RPMI8226 (cell line): ENCODE measurements at regions not wholly inside any gene's neighbourhood (a gene's known extent, or its start where the extent isn't known, plus 50 kb on each side); places are given as distances from the start of the nearest gene placed in this dataset.
"Not testable (repeated sequence)": the region's sequence is repeated elsewhere in the genome, so short reads cannot be mapped to it uniquely, and the experiment has no call there.

ENCODE experiments used
- DNase-seq: peaks from one replicate; pipeline ENCODE4 v3.0.0-alpha.2; 2015

GRCh38 chr20:57813509-57814269 is 103.9 kb upstream of the PMEPA1 start:
- no peak for DNase-seq

- DNase-seq: not testable (repeated sequence)
These were observed 102.8 kb upstream of the PMEPA1 start for GRCh38 chr20:57812632-57813031.

- no peak for DNase-seq
These were observed 101.7 kb upstream of the PMEPA1 start for GRCh38 chr20:57811374-57812020.

GRCh38 chr20:57810511-57811373 is 100.9 kb upstream of the PMEPA1 start:
- no peak for DNase-seq

GRCh38 chr20:57809661-57810172 is 99.9 kb upstream of the PMEPA1 start:
- DNase-seq: peak; percentile 36

DNA sequence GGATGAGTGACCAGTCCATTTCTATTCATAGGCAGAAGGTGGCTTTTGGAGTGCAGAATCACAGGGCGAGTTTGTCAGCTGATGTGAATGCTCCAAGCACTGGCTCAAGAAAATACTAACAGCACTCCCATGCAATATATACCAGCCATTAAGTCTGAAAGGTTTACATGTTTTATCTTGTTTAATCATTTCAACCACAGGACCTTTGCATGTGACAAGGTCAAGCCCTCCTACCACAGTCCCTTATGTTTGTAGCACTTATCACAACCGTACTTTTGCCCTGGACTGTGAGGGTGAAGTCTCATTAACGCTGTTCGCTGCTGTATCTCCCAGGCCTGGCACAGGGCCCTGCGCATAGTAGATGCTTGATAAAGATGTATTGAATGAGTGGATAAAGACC is 99.3 kb upstream of the PMEPA1 start:
- DNase-seq: no peak

DNA sequence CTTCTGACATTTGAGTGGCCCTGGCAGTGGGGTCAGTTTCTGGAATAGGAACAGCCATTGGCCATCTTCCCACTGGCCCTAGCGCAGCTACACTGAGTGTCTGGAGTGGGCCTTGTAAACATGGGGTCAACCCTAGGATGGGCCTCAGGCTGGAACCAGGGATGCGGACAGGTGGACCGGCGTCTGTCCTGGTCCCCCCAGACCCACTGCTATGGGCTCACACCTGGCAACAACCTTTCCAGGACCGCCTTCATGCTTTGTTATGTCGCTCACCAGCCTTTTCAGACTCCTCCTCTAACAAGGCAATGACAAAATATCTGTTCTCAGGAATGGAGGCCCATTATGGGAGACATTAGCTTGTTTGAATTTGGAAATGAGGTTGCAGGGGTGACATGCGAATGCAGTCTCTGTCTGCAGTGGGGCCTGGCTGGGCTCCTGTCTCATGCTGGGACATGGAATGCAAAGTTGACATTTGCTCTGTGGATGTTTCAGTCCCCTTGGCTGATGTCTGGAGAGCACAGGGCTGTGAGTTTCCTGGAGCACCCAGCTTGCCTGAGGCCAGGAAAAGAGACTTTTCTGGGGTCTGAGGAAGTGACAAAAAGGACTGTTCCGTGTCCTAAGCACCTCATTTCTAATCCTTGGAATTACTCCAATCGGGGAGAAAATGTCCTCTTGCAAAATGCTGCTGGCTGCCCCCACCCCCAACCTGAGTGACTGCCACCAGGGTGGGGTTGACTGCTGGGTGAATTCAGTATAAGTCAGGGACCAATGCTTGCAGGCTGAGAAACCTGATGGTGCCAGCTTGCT is 98.7 kb upstream of the PMEPA1 start:
- no peak for DNase-seq

DNA sequence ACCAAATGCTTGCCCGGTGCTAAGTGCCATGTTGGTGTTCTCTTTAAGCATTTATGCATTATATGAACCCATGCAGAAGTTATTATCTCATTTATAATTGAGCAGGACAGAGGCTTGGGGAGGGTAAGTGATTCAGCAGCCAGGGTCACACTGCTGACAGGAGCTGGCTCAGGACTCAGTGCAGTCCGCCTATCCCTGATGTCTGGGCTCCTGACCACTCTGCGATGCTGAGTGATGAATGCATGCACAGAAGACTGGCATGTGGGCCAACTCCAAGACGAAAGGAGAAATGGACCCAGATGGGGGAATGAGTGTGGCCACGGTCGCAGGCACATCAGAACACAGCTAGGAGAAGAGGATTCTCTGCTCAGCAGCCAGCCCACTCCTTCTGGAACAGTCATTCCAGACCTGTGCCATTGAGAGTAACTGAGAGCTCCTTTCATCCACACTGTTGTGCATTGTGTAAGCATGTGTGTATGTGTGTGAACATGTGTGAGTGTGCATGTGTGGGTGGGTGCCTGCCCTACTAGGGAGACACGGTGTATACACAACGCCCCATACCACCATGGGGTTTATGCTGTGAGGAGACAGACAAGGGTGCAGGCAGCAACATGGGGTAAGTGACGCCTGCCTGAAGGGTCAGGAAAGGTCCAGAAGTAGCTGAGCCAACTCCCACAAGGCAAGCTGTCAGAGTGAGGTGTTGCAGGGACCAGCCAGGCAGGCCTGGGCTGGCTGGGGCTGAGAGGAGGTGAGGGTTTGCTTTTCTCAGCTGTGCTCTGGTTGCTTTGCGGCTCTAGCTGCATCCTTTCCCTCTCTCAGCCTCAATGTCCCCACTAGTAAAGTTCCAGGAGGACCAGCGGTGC is 97.8 kb upstream of the PMEPA1 start:
- no peak for DNase-seq

DNA sequence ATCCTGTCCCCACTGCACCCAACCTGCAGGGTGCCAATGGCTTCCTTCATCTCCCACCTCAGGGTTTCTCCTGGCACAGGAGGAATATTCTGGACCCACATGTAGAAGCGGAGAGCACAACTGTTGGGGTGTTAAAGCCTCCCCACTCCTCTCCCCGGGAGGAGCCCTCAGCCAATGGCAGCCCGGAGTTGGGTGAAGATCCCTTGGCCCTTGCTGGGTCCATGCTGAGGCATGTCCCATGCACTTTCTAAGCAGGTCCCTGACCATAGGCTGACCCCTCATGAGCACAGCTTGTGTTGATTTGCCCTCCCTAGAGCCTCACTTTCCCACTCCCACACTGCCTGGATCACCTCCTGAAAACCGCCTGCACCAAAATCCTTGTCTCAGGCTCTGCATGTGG is 97.2 kb upstream of the PMEPA1 start:
- no peak for DNase-seq

- DNase-seq: no peak
These were observed 96.7 kb upstream of the PMEPA1 start for GRCh38 chr20:57806476-57806875.

DNA sequence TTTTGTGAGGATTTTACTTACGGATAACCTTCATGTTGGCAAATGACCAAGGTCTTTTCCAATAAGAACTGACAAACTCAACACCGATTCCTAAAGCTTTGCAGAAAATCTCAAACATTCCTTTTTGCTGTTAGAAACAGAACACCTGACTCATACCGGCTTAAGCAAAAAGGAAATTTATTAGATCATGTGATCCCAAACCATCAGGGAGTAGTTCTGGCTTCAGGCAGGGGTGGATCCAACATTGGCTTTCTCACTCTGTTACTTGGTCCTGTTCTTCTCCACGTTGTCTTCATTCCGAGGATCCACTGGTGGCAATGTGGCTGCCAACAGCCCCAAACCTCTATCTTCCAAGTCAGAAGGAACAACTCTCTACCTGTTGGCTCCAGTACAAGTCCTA is 95.9 kb upstream of the PMEPA1 start:
- DNase-seq: no peak

- DNase-seq: no peak
These were observed 94.8 kb upstream of the PMEPA1 start for GRCh38 chr20:57804470-57805250.

- no peak for DNase-seq
These were observed 93.7 kb upstream of the PMEPA1 start for GRCh38 chr20:57803508-57804005.

DNA sequence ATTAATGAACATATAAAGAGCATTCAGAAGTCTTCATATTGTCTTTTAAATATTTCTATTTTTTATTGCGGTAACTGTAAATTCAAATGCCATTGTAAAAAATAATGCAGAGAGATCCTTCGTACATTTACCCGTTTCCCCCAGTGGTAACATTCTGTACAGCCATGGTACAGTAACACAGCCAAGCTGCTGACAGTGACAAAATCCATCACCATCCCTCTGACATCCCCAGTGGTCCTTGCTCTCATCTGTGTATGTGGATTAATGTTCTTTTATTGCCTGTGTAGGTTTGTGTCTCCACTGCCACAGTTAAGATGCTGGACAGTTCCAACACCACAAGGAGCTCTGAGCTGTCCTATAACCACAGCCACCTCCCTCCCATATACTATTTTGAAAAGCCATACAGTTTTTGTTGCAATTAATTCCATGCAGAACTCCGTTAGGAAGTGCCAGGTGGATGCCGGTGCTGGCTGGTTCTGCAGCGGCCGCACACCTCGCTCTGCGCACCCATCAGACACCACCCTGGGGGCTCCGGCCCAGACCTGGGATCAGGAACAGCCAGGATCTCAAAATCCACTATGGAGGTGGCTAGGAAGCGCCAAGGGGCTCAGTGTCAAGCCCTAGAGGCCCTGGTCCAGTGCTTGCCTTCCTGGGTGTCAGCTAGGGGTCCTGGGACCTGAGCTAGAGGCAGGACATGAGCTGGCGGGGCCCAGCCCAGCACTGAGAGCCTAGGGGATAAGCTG is 93.1 kb upstream of the PMEPA1 start:
- no peak for DNase-seq

DNA sequence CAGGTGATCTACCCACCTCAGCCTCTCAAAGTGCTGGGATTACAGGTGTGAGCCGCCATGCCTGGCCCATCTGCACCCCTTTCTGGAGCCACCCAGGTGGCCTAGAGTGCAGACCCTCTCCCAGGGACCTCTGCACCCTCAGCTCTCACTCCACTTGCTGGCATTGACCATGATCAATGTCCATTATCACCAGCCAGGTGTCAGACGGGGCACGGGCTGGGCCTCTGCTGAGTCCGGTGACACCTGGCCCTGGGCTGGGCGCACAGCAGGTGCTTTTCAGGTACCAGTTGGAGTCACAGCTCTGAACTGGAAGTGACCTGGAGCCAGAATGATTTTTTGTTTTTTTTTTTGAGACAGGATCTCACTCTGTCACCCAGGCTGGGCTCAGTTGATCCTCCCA is 91.8 kb upstream of the PMEPA1 start:
- no peak for DNase-seq

GRCh38 chr20:57800791-57801430 is 91.1 kb upstream of the PMEPA1 start:
- no peak for DNase-seq

DNA sequence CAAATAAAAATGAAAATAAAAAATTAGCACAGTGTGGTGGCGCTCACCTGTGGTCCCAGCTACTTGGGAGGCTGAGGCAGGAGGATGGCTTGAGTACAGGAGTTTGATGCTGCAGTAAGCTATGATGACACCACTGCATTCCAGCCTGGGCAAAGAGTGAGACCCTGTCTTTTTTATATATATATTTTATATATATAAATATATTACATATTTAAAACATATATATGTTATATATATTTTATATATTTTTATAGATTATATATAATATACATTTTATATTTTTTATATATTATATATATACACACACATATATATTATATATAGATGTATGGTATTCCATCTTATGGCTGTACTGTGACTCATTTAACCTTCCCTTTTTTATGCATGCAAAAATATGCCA is 87.6 kb upstream of the PMEPA1 start:
- DNase-seq: no peak

GRCh38 chr20:57795977-57796560 is 86.3 kb upstream of the PMEPA1 start:
- no peak for DNase-seq

DNA sequence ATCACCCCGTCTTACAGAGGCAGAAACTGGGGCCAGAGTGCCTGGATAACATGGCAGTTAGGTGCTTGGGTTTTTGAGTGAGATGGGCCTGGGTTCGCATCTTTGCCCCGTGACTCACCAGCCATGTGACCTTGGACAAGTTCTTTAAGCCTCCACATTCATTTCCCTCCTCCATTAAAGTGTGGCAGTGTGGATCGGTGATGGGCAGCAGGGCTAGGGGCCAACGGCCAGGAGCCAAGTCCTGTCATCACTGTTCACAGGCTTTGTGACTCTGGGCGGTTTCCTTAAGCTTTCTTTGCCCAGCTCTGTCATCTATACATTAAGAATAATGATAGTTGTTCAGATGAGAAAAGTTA is 85.5 kb upstream of the PMEPA1 start:
- DNase-seq: no peak
